ENCODE measurements at regions not wholly inside any gene's neighbourhood (a gene's known extent, or its start where the extent isn't known, plus 50 kb on each side); places are given as distances from the start of the nearest gene placed in this dataset.

DNA sequence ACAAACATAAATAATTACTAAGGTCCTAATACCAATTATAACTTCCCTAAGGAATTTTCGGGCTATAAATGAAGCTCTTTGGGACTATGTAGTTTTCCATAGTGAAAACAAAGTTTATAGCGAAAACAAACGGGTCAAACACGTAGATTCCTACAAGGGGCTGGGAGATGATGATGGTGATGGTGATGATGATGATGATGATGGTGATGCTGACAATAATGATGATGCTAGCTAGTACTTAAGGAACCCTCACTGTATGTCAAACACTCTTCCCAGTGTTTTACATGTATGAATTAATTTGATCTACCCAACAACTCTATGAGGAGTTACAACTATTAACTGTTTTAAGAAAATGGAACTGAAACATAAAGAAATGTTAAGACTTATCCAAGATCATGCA is 63.7 kb upstream of the PIK3R1 start:
- POLR2A ChIA-PET: no interaction called here

More for the DNA sequence above, 63.7 kb upstream of the PIK3R1 start:
- Mint-ChIP-seq H3K9me3 (no peaks in the 10 kb centered on the region), H3K27ac (no peak overlapping the region), H3K4me1 (peaks cover 10% of the 10 kb centered on the region), H3K36me3 (no peaks in the 10 kb centered on the region), H3K27me3 (ENCODE audit: low read depth) (no peaks in the 10 kb centered on the region), H3K4me3 (no peak overlapping the region)
- DNase-seq (ENCODE audit: low spot score) (no peak), ATAC-seq (no peak)
- CTCF ChIA-PET: no interaction called here
- TF ChIP-seq FOXP1 (CRISPR knock-in tag; IDR thresholded peaks at IDR 0.05; ENCODE audit: borderline replicate concordance) (no peak), ARID4B (CRISPR knock-in tag; IDR thresholded peaks at IDR 0.05; ENCODE audit: borderline replicate concordance) (no peak), NR3C1 (CRISPR knock-in tag; conservative IDR thresholded peaks at IDR 0.05; ENCODE audit: low read depth) (no peak), E2F4 (CRISPR knock-in tag; IDR thresholded peaks at IDR 0.05; ENCODE audit: borderline replicate concordance, low read depth) (no peak), IRF2 (CRISPR knock-in tag; IDR thresholded peaks at IDR 0.05; ENCODE audit: borderline replicate concordance, low read depth) (no peak), NFATC4 (CRISPR knock-in tag; IDR thresholded peaks at IDR 0.05) (no peak), MYBL2 (CRISPR knock-in tag; IDR thresholded peaks at IDR 0.05) (no peak), ZNF423 (CRISPR knock-in tag; IDR thresholded peaks at IDR 0.05) (no peak), ZNF425 (CRISPR knock-in tag; conservative IDR thresholded peaks at IDR 0.05) (no peak), ELF4 (CRISPR knock-in tag; IDR thresholded peaks at IDR 0.05; ENCODE audit: low read depth) (no peak), GTF2I (CRISPR knock-in tag; conservative IDR thresholded peaks at IDR 0.05) (no peak), ZNF121 (CRISPR knock-in tag; IDR thresholded peaks at IDR 0.05) (no peak)
- TF ChIP-seq, protein P1, sequence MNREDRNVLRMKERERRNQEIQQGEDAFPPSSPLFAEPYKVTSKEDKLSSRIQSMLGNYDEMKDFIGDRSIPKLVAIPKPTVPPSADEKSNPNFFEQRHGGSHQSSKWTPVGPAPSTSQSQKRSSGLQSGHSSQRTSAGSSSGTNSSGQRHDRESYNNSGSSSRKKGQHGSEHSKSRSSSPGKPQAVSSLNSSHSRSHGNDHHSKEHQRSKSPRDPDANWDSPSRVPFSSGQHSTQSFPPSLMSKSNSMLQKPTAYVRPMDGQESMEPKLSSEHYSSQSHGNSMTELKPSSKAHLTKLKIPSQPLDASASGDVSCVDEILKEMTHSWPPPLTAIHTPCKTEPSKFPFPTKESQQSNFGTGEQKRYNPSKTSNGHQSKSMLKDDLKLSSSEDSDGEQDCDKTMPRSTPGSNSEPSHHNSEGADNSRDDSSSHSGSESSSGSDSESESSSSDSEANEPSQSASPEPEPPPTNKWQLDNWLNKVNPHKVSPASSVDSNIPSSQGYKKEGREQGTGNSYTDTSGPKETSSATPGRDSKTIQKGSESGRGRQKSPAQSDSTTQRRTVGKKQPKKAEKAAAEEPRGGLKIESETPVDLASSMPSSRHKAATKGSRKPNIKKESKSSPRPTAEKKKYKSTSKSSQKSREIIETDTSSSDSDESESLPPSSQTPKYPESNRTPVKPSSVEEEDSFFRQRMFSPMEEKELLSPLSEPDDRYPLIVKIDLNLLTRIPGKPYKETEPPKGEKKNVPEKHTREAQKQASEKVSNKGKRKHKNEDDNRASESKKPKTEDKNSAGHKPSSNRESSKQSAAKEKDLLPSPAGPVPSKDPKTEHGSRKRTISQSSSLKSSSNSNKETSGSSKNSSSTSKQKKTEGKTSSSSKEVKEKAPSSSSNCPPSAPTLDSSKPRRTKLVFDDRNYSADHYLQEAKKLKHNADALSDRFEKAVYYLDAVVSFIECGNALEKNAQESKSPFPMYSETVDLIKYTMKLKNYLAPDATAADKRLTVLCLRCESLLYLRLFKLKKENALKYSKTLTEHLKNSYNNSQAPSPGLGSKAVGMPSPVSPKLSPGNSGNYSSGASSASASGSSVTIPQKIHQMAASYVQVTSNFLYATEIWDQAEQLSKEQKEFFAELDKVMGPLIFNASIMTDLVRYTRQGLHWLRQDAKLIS (CRISPR knock-in tag; IDR thresholded peaks at IDR 0.05; ENCODE audit: borderline replicate concordance): no peak
- TF ChIP-seq, protein P2, sequence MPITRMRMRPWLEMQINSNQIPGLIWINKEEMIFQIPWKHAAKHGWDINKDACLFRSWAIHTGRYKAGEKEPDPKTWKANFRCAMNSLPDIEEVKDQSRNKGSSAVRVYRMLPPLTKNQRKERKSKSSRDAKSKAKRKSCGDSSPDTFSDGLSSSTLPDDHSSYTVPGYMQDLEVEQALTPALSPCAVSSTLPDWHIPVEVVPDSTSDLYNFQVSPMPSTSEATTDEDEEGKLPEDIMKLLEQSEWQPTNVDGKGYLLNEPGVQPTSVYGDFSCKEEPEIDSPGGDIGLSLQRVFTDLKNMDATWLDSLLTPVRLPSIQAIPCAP (CRISPR knock-in tag; IDR thresholded peaks at IDR 0.05): no peak
- TF ChIP-seq, protein P3, sequence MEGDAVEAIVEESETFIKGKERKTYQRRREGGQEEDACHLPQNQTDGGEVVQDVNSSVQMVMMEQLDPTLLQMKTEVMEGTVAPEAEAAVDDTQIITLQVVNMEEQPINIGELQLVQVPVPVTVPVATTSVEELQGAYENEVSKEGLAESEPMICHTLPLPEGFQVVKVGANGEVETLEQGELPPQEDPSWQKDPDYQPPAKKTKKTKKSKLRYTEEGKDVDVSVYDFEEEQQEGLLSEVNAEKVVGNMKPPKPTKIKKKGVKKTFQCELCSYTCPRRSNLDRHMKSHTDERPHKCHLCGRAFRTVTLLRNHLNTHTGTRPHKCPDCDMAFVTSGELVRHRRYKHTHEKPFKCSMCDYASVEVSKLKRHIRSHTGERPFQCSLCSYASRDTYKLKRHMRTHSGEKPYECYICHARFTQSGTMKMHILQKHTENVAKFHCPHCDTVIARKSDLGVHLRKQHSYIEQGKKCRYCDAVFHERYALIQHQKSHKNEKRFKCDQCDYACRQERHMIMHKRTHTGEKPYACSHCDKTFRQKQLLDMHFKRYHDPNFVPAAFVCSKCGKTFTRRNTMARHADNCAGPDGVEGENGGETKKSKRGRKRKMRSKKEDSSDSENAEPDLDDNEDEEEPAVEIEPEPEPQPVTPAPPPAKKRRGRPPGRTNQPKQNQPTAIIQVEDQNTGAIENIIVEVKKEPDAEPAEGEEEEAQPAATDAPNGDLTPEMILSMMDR (IDR thresholded peaks at IDR 0.05): no peak
- TF ChIP-seq, protein P4, sequence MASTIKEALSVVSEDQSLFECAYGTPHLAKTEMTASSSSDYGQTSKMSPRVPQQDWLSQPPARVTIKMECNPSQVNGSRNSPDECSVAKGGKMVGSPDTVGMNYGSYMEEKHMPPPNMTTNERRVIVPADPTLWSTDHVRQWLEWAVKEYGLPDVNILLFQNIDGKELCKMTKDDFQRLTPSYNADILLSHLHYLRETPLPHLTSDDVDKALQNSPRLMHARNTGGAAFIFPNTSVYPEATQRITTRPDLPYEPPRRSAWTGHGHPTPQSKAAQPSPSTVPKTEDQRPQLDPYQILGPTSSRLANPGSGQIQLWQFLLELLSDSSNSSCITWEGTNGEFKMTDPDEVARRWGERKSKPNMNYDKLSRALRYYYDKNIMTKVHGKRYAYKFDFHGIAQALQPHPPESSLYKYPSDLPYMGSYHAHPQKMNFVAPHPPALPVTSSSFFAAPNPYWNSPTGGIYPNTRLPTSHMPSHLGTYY (CRISPR knock-in tag; IDR thresholded peaks at IDR 0.05): no peak

Measured in WTC11 (cell line).